DND-41 (cell line): ENCODE measurements at regions not wholly inside any gene's neighbourhood (a gene's known extent, or its start where the extent isn't known, plus 50 kb on each side); places are given as distances from the start of the nearest gene placed in this dataset.

Source experiments
- ATAC-seq: fragments of 200-7000 bp; cut with Tn5 transposase; 3 replicates; pipeline ENCODE4 v1.9.1; 2021; ENCODE audit warnings: low read depth; ENCODE audit not compliant: insufficient read depth
- DNase-seq: peaks from one replicate; pipeline ENCODE4 v3.0.0-alpha.2; 2020
- H2AFZ ChIP-seq: 2 replicates; pipeline ENCODE4 v1.6.0; 2012; ENCODE audit warnings: low read depth, low read length
- H3K27ac ChIP-seq: 2 replicates; pipeline ENCODE4 v1.5.1; 2012; ENCODE audit warnings: low read length, inconsistent platforms
- H3K27me3 ChIP-seq: fragments of 200-600 bp; sonication (generic); 2 replicates; pipeline ENCODE4 v1.6.0; 2012; ENCODE audit warnings: low read length, mild to moderate bottlenecking, inconsistent platforms; ENCODE audit not compliant: insufficient read depth, poor library complexity
- H3K36me3 ChIP-seq: 2 replicates; pipeline ENCODE4 v1.5.1; 2012; ENCODE audit warnings: low read length, inconsistent platforms; ENCODE audit not compliant: insufficient read depth
- H3K4me1 ChIP-seq: 2 replicates; pipeline ENCODE4 v1.5.1; 2012; ENCODE audit warnings: mild to moderate bottlenecking, low read length; ENCODE audit not compliant: insufficient read depth
- H3K4me2 ChIP-seq: 2 replicates; pipeline ENCODE4 v1.6.0; 2012; ENCODE audit warnings: mild to moderate bottlenecking, moderate library complexity, low read length, inconsistent platforms; ENCODE audit not compliant: insufficient read depth
- H3K4me3 ChIP-seq, 2 experiments: fragments of 200-600 bp in 1 of 2; shearing (Covaris generic) in 1 of 2; 2 replicates each; pipeline ENCODE4 v1.5.1; 2012 to 2016; ENCODE audit warnings: inconsistent platforms in 2 of 2, low read length in 2 of 2, mild to moderate bottlenecking in 2 of 2, low read depth in 1 of 2, moderate library complexity in 1 of 2
- H3K79me2 ChIP-seq: 2 replicates; pipeline ENCODE4 v1.6.0; 2012; ENCODE audit warnings: low read length, inconsistent platforms; ENCODE audit not compliant: insufficient read depth
- H3K9ac ChIP-seq: 2 replicates; pipeline ENCODE4 v1.6.0; 2012; ENCODE audit warnings: low read depth, mild to moderate bottlenecking, inconsistent platforms, low read length, moderate library complexity
- H3K9me3 ChIP-seq: 2 replicates; pipeline ENCODE4 v1.5.1; 2012; ENCODE audit warnings: low read length, moderate library complexity, mild to moderate bottlenecking, inconsistent platforms; ENCODE audit not compliant: insufficient read depth, severe bottlenecking
- H4K20me1 ChIP-seq: 2 replicates; pipeline ENCODE4 v1.6.0; 2012; ENCODE audit warnings: low read length; ENCODE audit not compliant: insufficient read depth
- CTCF ChIP-seq: IDR thresholded peaks from 2 replicates; pipeline ENCODE4 v1.5.1; 2012; ENCODE audit warnings: borderline replicate concordance, low read length, moderate library complexity, mild to moderate bottlenecking; ENCODE audit not compliant: poor library complexity, severe bottlenecking; ENCODE audit errors: extremely low read depth
- EZH2 ChIP-seq: IDR thresholded peaks from 3 replicates; pipeline ENCODE4 v1.6.1; 2012; ENCODE audit warnings: borderline replicate concordance, low read depth, mild to moderate bottlenecking, moderate library complexity, low read length, inconsistent platforms; ENCODE audit not compliant: severe bottlenecking

GRCh38 chr1:170307426-170307825 lies 161.7 kb downstream of the NTMT2 start:
- Histone ChIP-seq H3K4me2 (no peak overlapping the region), H3K27ac (no peak overlapping the region)

GRCh38 chr1:170309389-170310013 lies 163.7 kb downstream of the NTMT2 start:
- DNase-seq = no peak

More at GRCh38 chr1:170307426-170307825, 161.7 kb downstream of the NTMT2 start:
- DNase-seq (no peak), ATAC-seq (no peak)
- no peak overlapping the region for H3K4me3 ChIP-seq
- no peak overlapping the region for H2AFZ ChIP-seq
- H3K27me3 ChIP-seq = no peaks in the 10 kb centered on the region
- no peaks in the 10 kb centered on the region for H3K9me3 ChIP-seq
- no peak for TF ChIP-seq CTCF
- no peak for TF ChIP-seq EZH2
- no peaks in the 10 kb centered on the region for H3K79me2 ChIP-seq
- no peaks in the 10 kb centered on the region for H4K20me1 ChIP-seq
- no peak overlapping the region for H3K9ac ChIP-seq
- no peaks in the 10 kb centered on the region for H3K4me1 ChIP-seq
- H3K36me3 ChIP-seq = no peaks in the 10 kb centered on the region

GRCh38 chr1:170310014-170310405 lies 164.3 kb downstream of the NTMT2 start:
- no peak for DNase-seq
- H3K27me3 ChIP-seq = no peaks in the 10 kb centered on the region
- no peak for TF ChIP-seq CTCF
- no peak for TF ChIP-seq EZH2
- no peak overlapping the region for H3K9ac ChIP-seq
- no peaks in the 10 kb centered on the region for H3K9me3 ChIP-seq
- no peak overlapping the region for H2AFZ ChIP-seq
- H3K4me3 ChIP-seq = no peak overlapping the region
- no peaks in the 10 kb centered on the region for H3K79me2 ChIP-seq
- ATAC-seq = no peak
- H3K4me1 ChIP-seq = no peaks in the 10 kb centered on the region
- no peaks in the 10 kb centered on the region for H3K36me3 ChIP-seq
- H3K27ac ChIP-seq = no peak overlapping the region
- H3K4me2 ChIP-seq = no peak overlapping the region
- no peaks in the 10 kb centered on the region for H4K20me1 ChIP-seq

More at GRCh38 chr1:170309389-170310013, 163.7 kb downstream of the NTMT2 start:
- no peak overlapping the region for H3K27ac ChIP-seq
- no peaks in the 10 kb centered on the region for H4K20me1 ChIP-seq
- no peaks in the 10 kb centered on the region for H3K27me3 ChIP-seq
- no peak overlapping the region for H3K4me2 ChIP-seq
- H3K4me1 ChIP-seq = no peaks in the 10 kb centered on the region
- H2AFZ ChIP-seq = no peak overlapping the region
- no peak overlapping the region for H3K4me3 ChIP-seq
- H3K79me2 ChIP-seq = no peaks in the 10 kb centered on the region
- no peak overlapping the region for H3K9ac ChIP-seq
- no peaks in the 10 kb centered on the region for H3K36me3 ChIP-seq
- no peak for ATAC-seq
- TF ChIP-seq EZH2 (no peak), CTCF (no peak)
- H3K9me3 ChIP-seq = no peaks in the 10 kb centered on the region

- H3K27me3 ChIP-seq = no peaks in the 10 kb centered on the region
- H3K4me3 ChIP-seq = no peak overlapping the region
- H3K9ac ChIP-seq = no peak overlapping the region
- H3K79me2 ChIP-seq = no peaks in the 10 kb centered on the region
- DNase-seq = no peak
- no peaks in the 10 kb centered on the region for H3K4me1 ChIP-seq
- no peak overlapping the region for H3K4me2 ChIP-seq
- TF ChIP-seq EZH2 = no peak
- no peak for TF ChIP-seq CTCF
- H3K27ac ChIP-seq = no peak overlapping the region
- no peaks in the 10 kb centered on the region for H3K9me3 ChIP-seq
- no peaks in the 10 kb centered on the region for H3K36me3 ChIP-seq
- no peak for ATAC-seq
- no peaks in the 10 kb centered on the region for H4K20me1 ChIP-seq
- H2AFZ ChIP-seq = no peak overlapping the region
These were observed 165.2 kb downstream of the NTMT2 start for GRCh38 chr1:170310951-170311350.
